HG03097 (cell line): ENCODE measurements at regions not wholly inside any gene's neighbourhood (a gene's known extent, or its start where the extent isn't known, plus 50 kb on each side); places are given as distances from the start of the nearest gene placed in this dataset.
A peak's percentile ranks its signal among the peaks of the same experiment; 100 is the strongest.
"Not testable (repeated sequence)": the region's sequence is repeated elsewhere in the genome, so short reads cannot be mapped to it uniquely, and the experiment has no call there.

Experiments used
- ATAC-seq: cut with Tn5 transposase; IDR thresholded peaks from one replicate; pipeline ENCODE4 v1.9.1; 2021; ENCODE audit not compliant: unreplicated experiment, low FRiP score

DNA sequence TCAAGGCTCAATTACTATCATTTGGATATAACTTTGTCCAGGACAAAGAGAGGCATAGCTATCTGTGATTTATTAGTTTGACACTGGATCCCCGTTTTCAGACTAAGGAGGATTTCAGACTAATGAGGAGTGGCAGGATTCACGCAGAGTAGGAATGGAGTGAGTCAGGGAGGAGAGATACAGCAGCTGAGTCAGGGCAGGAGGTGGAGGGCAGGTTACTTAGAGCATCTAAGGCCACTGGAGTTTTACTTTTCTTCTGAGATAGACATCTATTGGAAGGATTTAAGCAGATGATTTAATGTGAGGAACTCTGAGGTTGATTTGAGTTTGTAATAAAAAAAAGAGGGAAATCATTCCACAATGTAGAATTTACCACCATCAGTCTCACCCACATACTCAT, 110.6 kb downstream of the RPIA start:
- ATAC-seq = not testable (repeated sequence)

DNA sequence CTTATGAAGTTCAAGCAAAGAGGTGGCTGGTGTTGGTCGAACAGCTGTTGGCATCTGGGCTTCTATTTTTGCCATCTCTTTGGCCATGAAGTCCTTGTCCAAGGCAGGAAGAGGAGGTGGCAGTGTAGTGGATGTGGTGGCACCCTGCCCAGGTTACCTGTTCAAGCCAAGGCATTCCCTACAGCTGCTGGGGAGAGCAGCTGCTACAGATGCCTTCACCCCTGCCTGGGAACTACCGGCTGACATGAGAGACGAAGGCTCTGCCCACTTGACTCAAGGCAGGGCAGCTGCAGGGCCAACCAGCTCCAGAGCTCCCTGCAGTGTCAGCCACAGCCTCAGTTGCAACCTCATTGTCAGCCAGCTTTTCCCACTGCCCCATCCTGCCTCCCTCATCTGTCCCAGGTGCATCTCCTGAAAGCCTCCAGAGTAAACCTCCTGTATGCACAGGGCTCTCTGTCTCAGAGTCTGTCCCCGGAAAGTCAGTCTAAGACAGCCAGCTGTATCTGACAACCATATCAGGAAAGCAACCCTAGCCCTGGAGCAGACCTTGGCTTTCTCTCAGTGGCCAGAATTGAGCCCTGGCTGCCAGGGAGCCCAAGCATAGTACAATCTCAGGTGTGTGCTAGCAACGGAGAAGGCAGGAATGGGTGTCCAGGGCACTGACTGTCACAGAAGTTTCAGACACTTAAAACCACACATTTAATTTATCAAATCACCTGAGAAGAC, 115.9 kb downstream of the RPIA start:
- no peak for ATAC-seq

DNA sequence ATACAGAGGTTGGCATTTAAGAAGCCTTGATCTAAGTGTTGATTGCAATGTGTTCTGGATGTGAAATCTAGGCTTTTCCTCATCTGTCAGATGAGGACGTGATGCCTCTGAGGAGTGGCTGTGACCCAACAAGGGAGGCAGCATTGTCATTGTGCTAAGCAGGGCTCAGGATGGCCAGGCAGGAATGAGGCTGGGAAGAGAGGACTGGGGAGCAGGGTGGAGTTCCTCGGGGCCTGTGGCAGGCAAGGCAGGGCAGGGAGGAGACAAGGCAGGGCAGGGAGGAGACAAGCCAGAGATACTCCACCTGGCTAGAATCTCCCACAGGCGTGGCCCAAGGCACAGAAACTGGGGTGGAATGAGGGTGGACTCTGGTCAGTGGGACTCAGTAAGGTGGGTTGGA, 116.6 kb downstream of the RPIA start:
- ATAC-seq = no peak

DNA sequence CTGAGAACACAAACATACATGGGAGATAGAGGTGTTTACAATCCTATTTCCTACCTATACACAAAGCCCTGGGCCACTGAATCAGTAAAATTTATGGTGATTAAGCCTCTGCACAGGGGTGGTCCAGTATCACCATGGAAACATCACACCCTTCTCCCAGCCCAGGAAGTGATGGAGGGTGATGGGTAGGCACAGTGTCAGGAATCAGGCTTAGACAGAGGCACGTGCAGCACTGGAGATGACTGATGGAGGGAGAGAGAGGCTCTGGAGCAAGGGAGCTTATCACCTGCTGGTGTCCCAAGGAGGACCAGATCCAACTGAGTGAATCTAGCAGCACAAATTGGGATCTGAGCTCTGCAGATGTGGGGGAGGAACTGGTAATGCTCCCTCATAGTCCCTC, 117.2 kb downstream of the RPIA start:
- no peak for ATAC-seq

DNA sequence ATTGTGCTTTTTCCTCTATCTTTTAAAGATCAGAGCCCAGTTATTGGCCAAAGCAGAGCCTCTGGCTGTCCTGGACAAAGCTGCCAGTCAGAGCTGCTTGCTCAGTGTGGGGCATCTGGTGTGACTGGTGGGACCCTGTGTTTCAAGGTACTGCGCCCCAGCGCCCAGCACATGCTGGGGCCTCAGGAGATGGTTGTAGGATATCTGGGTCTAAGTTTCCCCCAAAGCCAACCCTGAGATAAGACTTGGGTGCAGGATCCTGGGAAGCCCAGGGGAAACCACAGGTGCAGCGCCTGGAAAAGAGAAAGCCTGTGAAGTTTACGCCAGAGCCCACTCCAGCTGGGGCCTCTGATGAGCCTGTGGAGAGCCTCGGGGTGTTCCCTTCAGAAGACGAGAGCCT, 117.7 kb downstream of the RPIA start:
- ATAC-seq = no peak

DNA sequence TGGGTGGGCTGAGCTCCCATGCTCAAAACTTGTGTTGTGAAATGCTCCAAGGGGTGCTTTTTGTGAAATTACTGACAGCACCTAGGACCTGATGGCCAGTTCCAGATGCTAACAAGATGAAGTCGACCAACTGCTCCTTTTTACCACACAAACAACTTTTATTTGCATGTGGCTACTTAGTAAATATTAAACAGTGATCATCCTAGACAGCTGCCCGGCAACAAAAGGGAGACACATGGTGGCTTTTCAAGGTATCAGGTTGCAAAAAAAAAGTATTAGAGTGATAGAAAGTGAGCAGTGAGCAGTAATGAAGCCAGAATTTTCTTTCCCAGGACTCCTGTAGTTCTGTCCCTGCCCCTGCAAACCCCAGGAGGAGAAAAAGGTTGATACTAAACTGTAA, 118.5 kb downstream of the RPIA start:
- no peak for ATAC-seq

DNA sequence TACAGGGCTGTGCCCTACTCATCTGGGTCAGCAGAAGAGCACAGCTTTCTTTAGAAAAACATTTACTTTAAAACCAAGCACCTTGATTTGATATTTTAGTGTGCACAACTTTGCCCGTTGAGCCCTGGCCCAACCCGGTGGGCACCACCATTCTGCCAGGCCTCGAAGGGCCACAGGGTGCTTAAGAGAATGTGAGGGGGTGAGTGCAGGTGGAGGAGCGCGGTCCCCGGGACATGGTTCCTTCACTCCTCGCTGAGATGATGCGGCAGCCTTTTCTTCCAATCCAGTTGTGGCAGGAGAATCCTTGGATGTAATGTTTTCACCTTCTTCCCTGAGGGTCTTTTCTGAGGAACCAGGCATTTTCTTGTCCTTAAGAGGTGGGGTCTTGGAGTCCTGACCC, 119.0 kb downstream of the RPIA start:
- no peak for ATAC-seq

DNA sequence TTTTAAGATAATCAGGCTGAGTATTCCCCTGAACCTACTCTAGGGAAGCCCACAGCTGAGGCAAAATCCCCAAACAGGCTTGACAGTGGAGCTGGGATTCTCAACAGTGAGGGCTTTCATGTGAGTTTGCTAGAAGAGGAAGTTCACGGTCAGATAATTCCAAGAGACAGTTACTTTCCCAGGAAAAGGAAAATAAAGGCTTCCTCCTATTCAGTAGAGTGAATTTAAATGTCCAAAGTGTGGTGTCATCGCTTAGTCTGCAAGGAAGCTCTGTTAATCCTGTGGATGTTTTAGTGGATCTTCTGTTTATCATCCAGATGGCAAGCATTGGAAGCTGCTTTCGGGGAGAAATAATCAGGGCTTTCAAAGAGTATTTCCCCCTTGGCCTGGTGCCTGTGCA, 119.8 kb downstream of the RPIA start:
- no peak for ATAC-seq

DNA sequence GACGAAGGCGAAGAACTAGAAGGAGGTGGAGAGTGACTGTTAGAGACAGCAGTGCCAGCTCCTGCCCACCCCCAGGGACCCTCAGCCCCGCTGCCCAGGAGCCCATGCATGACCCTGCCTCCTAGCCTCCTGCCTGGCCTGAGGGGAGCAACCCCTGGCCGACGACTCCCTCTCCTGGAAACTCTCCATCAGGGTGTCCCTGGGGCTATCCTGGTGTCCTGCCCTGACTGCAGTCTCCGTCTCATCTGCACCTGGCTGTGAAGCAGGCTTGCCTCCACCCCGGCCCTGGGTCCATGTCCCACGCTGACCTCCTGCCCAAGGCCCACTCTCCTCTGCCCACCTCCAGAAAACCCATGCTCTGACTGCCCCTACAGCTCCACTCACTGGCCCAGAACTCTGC, 120.2 kb downstream of the RPIA start:
- no peak for ATAC-seq

DNA sequence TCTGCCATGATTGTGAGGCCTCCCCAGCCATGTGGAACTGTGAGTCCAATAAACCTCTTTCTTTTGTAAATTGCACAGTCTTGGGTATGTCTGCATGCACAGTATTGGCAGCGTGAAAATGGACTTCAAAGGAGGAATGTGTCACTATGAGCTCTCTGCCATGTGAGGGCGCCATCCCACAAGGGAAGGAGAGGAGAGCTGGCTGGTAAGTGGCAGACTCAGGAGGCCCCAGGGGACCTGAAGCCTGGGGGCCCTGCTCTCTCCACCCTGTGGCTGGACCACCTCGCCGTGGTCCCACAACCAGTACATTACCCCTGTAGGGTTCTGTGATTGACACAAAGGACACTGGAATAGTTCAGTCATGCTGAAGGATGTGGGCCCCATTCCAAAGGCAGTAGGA, 122.1 kb downstream of the RPIA start:
- no peak for ATAC-seq

DNA sequence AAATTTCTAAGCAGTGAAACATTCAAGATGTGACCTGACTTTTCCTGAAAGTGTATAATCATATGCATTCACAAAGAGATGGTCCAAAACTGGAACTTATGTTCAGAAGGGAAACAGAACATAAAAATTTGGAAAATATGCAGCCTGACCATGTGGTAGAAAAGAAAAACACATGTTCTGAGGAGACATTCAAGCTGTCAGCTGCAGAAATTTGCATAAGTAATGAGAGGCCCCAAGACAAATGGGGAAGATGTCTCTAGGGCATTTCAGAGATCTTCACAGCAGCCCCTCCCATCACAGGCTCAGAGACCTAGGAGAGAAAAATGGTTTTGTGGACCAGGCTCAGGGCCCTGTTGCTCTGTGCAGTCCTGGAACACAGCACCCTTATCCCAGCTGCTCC, 123.8 kb downstream of the RPIA start:
- ATAC-seq = no peak

DNA sequence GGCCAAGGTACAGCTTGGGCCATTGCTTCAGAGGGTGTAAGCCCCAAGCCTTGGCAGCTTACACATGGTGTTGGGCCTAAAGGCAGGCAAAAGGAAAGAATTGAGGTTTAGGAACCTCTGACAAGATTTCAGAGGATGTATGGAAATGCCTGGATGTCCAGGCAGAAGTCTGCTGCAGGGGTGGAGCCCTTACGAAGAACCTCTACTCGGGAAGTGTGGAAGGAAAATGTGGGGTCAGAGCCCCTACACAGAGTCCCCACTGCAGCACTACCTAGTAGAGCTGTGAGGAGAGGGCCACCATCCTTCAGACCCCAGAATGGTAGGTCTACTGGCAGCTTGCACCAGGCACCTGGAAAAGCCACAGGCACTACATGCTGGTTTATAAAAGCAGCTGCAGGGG, 124.2 kb downstream of the RPIA start:
- ATAC-seq = no peak

DNA sequence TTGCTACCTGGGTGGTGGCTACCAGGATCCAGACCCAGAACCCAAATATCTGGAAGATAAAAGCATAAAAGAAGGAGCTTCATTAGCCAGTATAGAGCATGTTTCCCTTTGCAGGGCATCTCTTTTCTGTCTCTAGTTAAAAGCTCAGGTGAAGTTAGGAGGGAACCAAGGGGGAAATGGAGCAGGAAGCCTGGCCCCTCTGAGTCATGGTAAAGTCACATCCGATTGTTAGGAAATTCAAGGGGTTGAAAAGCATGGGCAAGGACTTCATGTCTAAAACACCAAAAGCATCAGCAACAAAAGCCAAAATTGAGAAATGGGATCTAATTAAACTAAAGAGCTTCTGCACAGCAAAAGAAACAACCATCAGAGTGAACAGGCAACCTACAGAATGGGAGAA, 126.9 kb downstream of the RPIA start:
- no peak for ATAC-seq

DNA sequence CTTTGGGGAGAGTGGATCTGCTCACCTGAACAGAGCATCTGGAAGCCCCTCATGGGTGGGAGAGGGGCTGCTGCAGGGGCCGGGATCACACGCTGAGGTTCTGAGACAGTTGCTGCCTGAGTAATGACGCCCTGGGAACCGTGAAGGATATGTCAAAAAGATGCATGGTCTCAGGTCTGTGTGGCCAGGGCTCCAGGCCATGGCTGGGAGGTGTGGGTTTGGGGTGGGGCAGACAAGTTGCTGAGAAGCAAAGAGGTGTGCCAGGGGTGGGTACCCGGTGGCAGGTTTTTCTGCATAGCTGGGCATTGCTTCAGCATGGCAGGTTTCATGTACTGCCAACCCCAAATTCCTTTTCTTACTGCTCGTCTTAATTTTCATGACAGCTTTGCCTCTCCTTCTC, 133.5 kb downstream of the RPIA start:
- no peak for ATAC-seq

DNA sequence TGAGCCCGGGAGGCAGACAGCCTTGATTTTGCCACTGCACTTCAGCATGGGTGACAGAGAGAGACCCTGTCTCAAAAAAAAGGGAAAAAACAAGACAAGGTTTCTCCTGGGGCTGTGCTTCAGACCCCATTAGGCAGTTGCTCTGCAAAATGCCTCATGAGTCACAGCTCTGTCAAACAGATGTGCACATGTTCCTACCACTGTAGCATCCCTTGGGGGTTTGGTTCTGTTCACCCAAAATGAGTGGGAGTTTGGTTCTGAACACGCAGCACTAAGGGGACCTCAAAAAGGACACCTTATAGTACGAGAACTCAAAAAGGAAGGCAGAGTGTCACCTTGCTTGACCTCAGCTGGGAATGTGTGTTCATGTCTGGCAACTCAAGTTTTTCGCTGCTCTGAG, 134.9 kb downstream of the RPIA start:
- no peak for ATAC-seq

DNA sequence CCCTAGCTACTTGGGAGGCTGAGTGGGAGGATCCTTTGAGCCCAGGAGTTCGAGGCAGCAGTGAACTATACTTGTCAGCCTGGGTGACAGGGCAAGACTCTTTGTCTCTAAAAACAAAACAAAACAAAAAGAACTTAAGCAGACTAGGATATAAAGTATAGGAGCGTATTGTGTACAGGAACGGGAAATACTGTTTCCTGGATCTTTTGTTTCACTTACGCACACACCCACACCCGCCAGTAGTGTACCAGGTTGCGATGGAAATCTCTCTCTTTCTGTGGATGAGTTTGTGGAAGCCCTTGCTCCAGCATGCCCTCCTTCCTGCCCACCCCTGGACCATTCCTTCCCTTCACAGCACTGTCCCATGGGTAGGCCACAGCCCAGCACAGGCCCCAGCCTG, 136.3 kb downstream of the RPIA start:
- no peak for ATAC-seq

DNA sequence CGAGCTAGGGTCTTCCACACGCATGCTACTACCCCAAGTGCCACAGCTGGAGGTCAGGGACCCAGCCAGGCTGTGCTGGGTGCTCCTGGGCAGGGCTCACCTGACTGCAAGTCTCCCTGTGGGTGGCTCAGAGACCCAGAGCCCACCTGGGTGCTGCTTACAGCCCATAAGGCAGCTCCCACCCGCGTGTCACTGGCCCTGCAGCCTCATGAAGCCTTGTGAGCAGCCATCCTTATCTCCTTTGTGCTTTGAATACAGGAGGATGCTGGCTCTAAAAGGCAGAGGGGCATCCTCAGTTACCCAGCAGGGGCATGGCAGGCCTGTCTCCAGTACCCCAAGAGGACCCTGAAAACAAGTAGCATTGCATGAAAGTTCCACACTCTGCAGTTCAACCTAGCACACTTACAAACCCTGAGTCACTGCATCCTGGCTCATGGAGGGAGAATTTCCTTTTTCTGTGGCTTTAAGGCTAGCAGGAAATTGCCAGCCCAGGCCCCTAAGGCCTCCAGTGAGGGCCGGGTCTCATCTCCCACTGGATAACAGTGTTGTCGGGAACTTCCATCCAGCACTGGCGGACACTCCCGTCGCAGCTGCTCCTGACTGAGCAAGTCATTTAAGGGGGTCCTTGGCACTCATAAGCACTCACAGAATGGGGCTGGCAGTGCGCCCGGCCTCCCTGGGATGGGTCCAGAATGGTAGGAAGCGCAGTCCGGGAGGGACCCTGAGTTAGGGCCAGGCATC, 137.1 kb downstream of the RPIA start:
- no peak for ATAC-seq

DNA sequence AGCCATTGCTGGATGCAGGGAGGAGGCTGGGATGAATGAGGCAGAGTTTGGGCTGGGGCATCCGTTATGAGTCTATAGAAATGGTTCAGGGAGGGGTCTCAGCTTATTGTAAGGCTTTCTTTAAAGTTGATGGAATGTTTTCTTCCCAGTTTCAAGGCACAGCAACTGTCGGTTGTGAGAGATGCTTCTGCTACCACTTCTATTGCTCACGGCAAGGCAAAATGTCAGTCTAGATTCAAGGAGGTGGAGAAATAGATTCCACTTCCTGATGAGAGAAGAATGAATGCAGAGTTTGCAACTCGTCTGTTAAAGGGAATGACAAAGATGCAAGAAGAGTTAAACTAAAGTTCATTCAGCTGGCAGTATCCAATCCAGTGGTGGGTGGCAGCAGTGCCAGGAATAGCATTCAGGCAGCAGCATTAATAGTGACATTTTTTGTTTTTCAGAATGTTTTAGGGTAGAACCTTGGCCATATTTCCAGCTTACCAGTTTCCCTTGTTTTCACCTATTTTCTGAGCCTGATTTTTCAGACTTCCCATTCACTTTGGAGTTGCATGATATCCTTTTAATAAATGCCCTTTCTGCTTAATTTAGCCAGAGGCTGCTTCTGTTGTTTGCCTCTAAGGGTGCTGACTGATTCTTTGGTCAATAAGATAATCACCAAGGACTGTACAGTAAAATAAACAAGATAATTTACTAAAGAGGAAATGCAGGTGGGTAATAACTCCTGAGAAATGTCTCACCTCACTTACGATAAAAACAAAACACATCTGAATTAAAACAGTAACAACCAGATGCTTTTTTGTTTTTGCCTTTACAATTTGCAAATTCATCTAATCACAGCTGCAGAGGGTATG, 138.4 kb downstream of the RPIA start:
- no peak for ATAC-seq

DNA sequence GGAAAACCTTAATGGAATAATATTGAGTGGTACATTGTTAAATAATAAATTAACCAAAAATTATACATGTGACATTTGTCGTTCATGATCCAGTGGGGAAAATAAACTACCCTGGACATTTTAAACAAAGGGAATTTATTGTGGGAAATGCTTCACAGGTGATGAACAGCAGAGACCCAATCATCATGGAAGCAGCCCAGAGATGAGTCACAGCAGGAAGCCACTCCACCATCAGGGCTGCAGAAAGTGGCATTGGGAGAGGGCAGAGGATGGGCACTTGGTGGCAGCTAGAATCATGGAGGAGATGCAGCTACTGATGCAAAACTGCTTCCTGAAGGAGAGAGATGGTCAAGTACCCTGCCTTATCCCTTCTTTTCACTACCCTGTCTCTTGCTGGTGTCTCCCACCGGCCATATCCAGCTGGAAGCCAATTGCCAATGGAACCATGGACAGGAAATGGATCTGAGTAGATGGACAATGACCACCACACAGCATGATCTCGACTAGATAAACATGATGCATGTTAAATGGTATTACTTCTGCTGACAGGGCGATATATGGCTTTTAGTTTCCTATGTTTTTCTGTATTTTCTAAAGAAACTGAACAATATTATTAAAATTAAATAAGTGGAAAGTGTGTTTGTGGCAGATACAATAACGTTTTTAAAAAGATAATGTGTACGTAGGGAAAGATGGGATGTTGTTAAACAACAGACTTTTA, 139.8 kb downstream of the RPIA start:
- no peak for ATAC-seq

DNA sequence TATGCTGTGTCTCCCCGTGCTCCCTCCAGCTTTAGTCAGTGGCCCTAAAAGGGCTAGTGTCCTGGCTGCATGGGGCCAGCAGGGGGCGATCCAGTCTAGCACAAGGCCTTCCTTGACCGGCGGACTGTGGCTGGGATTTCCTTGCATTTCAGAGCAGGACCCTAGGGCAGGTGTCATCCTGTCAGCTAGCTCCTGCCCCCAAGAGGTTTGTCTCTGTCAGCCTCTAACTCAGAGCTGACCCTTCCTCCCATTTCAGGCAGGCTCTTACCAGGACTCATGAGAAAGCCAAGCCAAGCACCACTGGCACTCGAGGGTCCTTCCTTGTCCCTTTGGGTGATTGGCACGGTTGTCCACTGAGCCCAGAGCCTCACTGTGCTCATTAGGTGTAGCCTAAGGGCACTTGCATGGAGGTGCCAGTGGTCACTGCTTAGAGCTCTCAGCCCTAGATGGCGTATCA, 140.3 kb downstream of the RPIA start:
- peak; percentile 71 for ATAC-seq
